ENCODE measurements at regions not wholly inside any gene's neighbourhood (a gene's known extent, or its start where the extent isn't known, plus 50 kb on each side); places are given as distances from the start of the nearest gene placed in this dataset.

- DNase-seq (ENCODE audit: low spot score): no peak
- intact Hi-C loops (cut with micrococcal nuclease; ENCODE audit: unreplicated experiment): no loop called here
- BruUV-seq (replicated peaks): no TSS peak
- TF ChIP-seq CTCF (conservative IDR thresholded peaks at IDR 0.05; ENCODE audit: low read depth, low read length): no peak
- Histone ChIP-seq H3K4me3 (ENCODE audit: low read depth, low read length, poor library complexity, severe bottlenecking) (no peak overlapping the region), H3K27me3 (replicated peaks; ENCODE audit: insufficient read depth, low read depth, low read length, poor library complexity) (no peaks in the 10 kb centered on the region), H3K27ac (ENCODE audit: low read depth, low read length, poor library complexity, severe bottlenecking) (no peak overlapping the region), H3K4me1 (ENCODE audit: insufficient read depth, low read length, poor library complexity, severe bottlenecking) (peaks cover 42% of the 10 kb centered on the region), H3K9me3 (ENCODE audit: low read depth, low read length, poor library complexity, severe bottlenecking) (no peaks in the 10 kb centered on the region), H3K36me3 (ENCODE audit: insufficient read depth, low read length, poor library complexity, severe bottlenecking) (no peaks in the 10 kb centered on the region)
- POLR2A ChIA-PET (ENCODE audit: low non-redundant PET): no interaction called here
- CTCF ChIA-PET: no interaction called here
Measured at GRCh38 chr15:70531576-70531975, 231.8 kb downstream of the UACA start.

GRCh38 chr15:70530906-70531305, 232.5 kb downstream of the UACA start:
- Histone ChIP-seq H3K4me1 (ENCODE audit: insufficient read depth, low read length, poor library complexity, severe bottlenecking) (peaks cover 46% of the 10 kb centered on the region), H3K27me3 (replicated peaks; ENCODE audit: insufficient read depth, low read depth, low read length, poor library complexity) (no peaks in the 10 kb centered on the region), H3K9me3 (ENCODE audit: low read depth, low read length, poor library complexity, severe bottlenecking) (no peaks in the 10 kb centered on the region), H3K36me3 (ENCODE audit: insufficient read depth, low read length, poor library complexity, severe bottlenecking) (no peaks in the 10 kb centered on the region), H3K4me3 (ENCODE audit: low read depth, low read length, poor library complexity, severe bottlenecking) (no peak overlapping the region), H3K27ac (ENCODE audit: low read depth, low read length, poor library complexity, severe bottlenecking) (no peak overlapping the region)
- no peak for TF ChIP-seq CTCF (conservative IDR thresholded peaks at IDR 0.05; ENCODE audit: low read depth, low read length)
- TF ChIP-seq EZH2 (IDR thresholded peaks at IDR 0.05; ENCODE audit: borderline replicate concordance, low read depth, low read length, poor library complexity, severe bottlenecking): no peak
- no TSS peak for BruUV-seq (replicated peaks)
- intact Hi-C loops (cut with micrococcal nuclease; ENCODE audit: unreplicated experiment): no loop called here
- ChIA-PET CTCF (no interaction called here), POLR2A (ENCODE audit: low non-redundant PET) (no interaction called here)
- DNase-seq (ENCODE audit: low spot score): no peak

- no peak for TF ChIP-seq EZH2 (IDR thresholded peaks at IDR 0.05; ENCODE audit: borderline replicate concordance, low read depth, low read length, poor library complexity, severe bottlenecking)
- no peak for TF ChIP-seq CTCF (conservative IDR thresholded peaks at IDR 0.05; ENCODE audit: low read depth, low read length)
- Histone ChIP-seq H3K36me3 (ENCODE audit: insufficient read depth, low read length, poor library complexity, severe bottlenecking) (no peaks in the 10 kb centered on the region), H3K4me1 (ENCODE audit: insufficient read depth, low read length, poor library complexity, severe bottlenecking) (peaks cover 46% of the 10 kb centered on the region), H3K27ac (ENCODE audit: low read depth, low read length, poor library complexity, severe bottlenecking) (no peak overlapping the region), H3K27me3 (replicated peaks; ENCODE audit: insufficient read depth, low read depth, low read length, poor library complexity) (no peaks in the 10 kb centered on the region), H3K9me3 (ENCODE audit: low read depth, low read length, poor library complexity, severe bottlenecking) (no peaks in the 10 kb centered on the region), H3K4me3 (ENCODE audit: low read depth, low read length, poor library complexity, severe bottlenecking) (no peak overlapping the region)
- no TSS peak for BruUV-seq (replicated peaks)
- ChIA-PET POLR2A (ENCODE audit: low non-redundant PET) (no interaction called here), CTCF (no interaction called here)
- no peak for DNase-seq (ENCODE audit: low spot score)
- intact Hi-C loops (cut with micrococcal nuclease; ENCODE audit: unreplicated experiment): no loop called here
Measured at GRCh38 chr15:70530503-70530902, 232.9 kb downstream of the UACA start.

Measured in A673 (cell line).